Right renal pelvis (tissue), 4 donors: ENCODE measurements at regions not wholly inside any gene's neighbourhood (a gene's known extent, or its start where the extent isn't known, plus 50 kb on each side); places are given as distances from the start of the nearest gene placed in this dataset.
"Not testable (repeated sequence)": the region's sequence is repeated elsewhere in the genome, so short reads cannot be mapped to it uniquely, and the experiment has no call there.

ENCODE experiments used
- DNase-seq, 4 donors: peaks; one replicate each; pipeline ENCODE4 v3.0.0-alpha.2; 2013; ENCODE audit warnings: low read depth in 4 of 4, low spot score in 3 of 4, missing footprints in 1 of 4

GRCh38 chr6:100105919-100106529 lies 112.0 kb upstream of the MCHR2 start:
- no peak for DNase-seq

GRCh38 chr6:100105138-100105537 lies 111.1 kb upstream of the MCHR2 start:
- no peak for DNase-seq

GRCh38 chr6:100103931-100104330 lies 109.9 kb upstream of the MCHR2 start:
- DNase-seq = no peak

- DNase-seq = no peak
Observed at GRCh38 chr6:100103194-100103593, 109.2 kb upstream of the MCHR2 start.

GRCh38 chr6:100101644-100102043 lies 107.6 kb upstream of the MCHR2 start:
- DNase-seq = no peak

- DNase-seq = no peak
Observed at GRCh38 chr6:100100776-100101175, 106.8 kb upstream of the MCHR2 start.

- DNase-seq = no peak
Observed at GRCh38 chr6:100099189-100100074, 105.4 kb upstream of the MCHR2 start.

GRCh38 chr6:100096936-100097335 lies 102.9 kb upstream of the MCHR2 start:
- DNase-seq = no peak

GRCh38 chr6:100096341-100096740 lies 102.3 kb upstream of the MCHR2 start:
- DNase-seq = no peak

GRCh38 chr6:100093405-100093804 lies 99.4 kb upstream of the MCHR2 start:
- no peak for DNase-seq

GRCh38 chr6:100088009-100088408 lies 94.0 kb upstream of the MCHR2 start:
- no peak for DNase-seq

GRCh38 chr6:100084991-100085364 lies 91.0 kb upstream of the MCHR2 start:
- DNase-seq = no peak

- DNase-seq = no peak
Observed at GRCh38 chr6:100084316-100084990, 90.4 kb upstream of the MCHR2 start.

GRCh38 chr6:100078509-100078908 lies 84.5 kb upstream of the MCHR2 start:
- no peak for DNase-seq

GRCh38 chr6:100065348-100065747 lies 71.3 kb upstream of the MCHR2 start:
- no peak for DNase-seq

- DNase-seq = no peak
Observed at GRCh38 chr6:100062621-100063020, 68.6 kb upstream of the MCHR2 start.

GRCh38 chr6:100057941-100058340 lies 63.9 kb upstream of the MCHR2 start:
- DNase-seq = no peak

- DNase-seq = no peak
Observed at GRCh38 chr6:100050550-100050949, 56.5 kb upstream of the MCHR2 start.

- not testable (repeated sequence) for DNase-seq
Observed at GRCh38 chr6:100043961-100044360, 49.9 kb upstream of the MCHR2 start.
